Right cardiac atrium (tissue), 5 donors: ENCODE measurements at regions not wholly inside any gene's neighbourhood (a gene's known extent, or its start where the extent isn't known, plus 50 kb on each side); places are given as distances from the start of the nearest gene placed in this dataset.
"Not testable (repeated sequence)": the region's sequence is repeated elsewhere in the genome, so short reads cannot be mapped to it uniquely, and the experiment has no call there.

Experiments
- ATAC-seq, 2 donors: fragments of 200-7000 bp; cut with Tn5 transposase; one replicate each; pipeline versions ENCODE4 v1.8.0 to v1.9.1; 2020; ENCODE audit warnings: moderate library complexity in 2 of 2, mild to moderate bottlenecking in 1 of 2
- DNase-seq, 3 donors: peaks; one replicate each; pipeline ENCODE4 v3.0.0-alpha.2; 2020
- H3K27ac ChIP-seq: one replicate; pipeline ENCODE4 v1.5.1; 2013; ENCODE audit warnings: mild to moderate bottlenecking, low read length, control low read depth, moderate library complexity
- H3K27me3 ChIP-seq: one replicate; pipeline ENCODE4 v1.6.1; 2013; ENCODE audit not compliant: control insufficient read depth, insufficient read depth
- H3K4me1 ChIP-seq: one replicate; pipeline ENCODE4 v1.6.1; 2013; ENCODE audit warnings: low read length; ENCODE audit not compliant: control insufficient read depth, insufficient read depth
- H3K4me3 ChIP-seq: one replicate; pipeline ENCODE4 v1.5.1; 2013; ENCODE audit warnings: low read length, control low read depth
- H3K9me3 ChIP-seq: one replicate; pipeline ENCODE4 v1.6.1; 2013; ENCODE audit warnings: low read length; ENCODE audit not compliant: control insufficient read depth
- WGBS: extraction: QIAGEN DNeasy Blood & Tissue Kit; methylation state at CpG from one replicate; pipeline ENCODE4 v1.1.7; 2013; 5-methylcytosine and 5-hydroxymethylcytosine counted together
- intact Hi-C, 4 donors: fragments of 100-400 bp; cut with DNase I; formaldehyde crosslinking; loops; one replicate each; pipeline versions ENCODE4 v1.11.0 to v1.14.0; 2022 to 2023
- donor health status: healthy with polysubstance abuse.
- donor health status: DM: no; HTN: yes; CAD: no.
- donor health status: DM: no; HTN: no; CAD: no.
- donor health status: DM: no; HTN: yes; CAD: no; lungs with severe emphysema.
- donor health status: DM: yes; HTN: yes; CAD: no.

- Histone ChIP-seq H3K27ac (no peak overlapping the region), H3K4me3 (no peak overlapping the region), H3K4me1 (no peaks in the 10 kb centered on the region), H3K9me3 (no peaks in the 10 kb centered on the region), H3K27me3 (no peaks in the 10 kb centered on the region)
- 46% methylated on average over 1 of the region's 1 CpG for WGBS
- DNase-seq (no peak), ATAC-seq (no peak)
- intact Hi-C loops: no loop called here
Observed at GRCh38 chr2:75894170-75894569, 183.5 kb upstream of the GCFC2 start.

GRCh38 chr2:75892490-75892889, 181.8 kb upstream of the GCFC2 start:
- intact Hi-C loops: no loop called here
- Histone ChIP-seq H3K27me3 (no peaks in the 10 kb centered on the region), H3K27ac (no peak overlapping the region), H3K9me3 (no peaks in the 10 kb centered on the region), H3K4me1 (no peaks in the 10 kb centered on the region), H3K4me3 (no peak overlapping the region)
- 69% methylated on average over 2 of the region's 2 CpGs for WGBS
- no peak for ATAC-seq
- no peak for DNase-seq

- 78% methylated on average over 2 of the region's 2 CpGs for WGBS
- Histone ChIP-seq H3K4me1 (no peaks in the 10 kb centered on the region), H3K27me3 (no peaks in the 10 kb centered on the region), H3K9me3 (no peaks in the 10 kb centered on the region), H3K27ac (no peak overlapping the region), H3K4me3 (no peak overlapping the region)
- ATAC-seq: no peak
- DNase-seq: no peak
- intact Hi-C loops: no loop called here
Observed at GRCh38 chr2:75882530-75882929, 171.8 kb upstream of the GCFC2 start.

- H3K27me3 ChIP-seq, H3K27ac ChIP-seq, DNase-seq, intact Hi-C loops, H3K9me3 ChIP-seq, ATAC-seq, H3K4me1 ChIP-seq, H3K4me3 ChIP-seq: not testable (repeated sequence)
- WGBS: 86% methylated on average over 7 of the region's 7 CpGs
Observed at GRCh38 chr2:75875606-75876005, 164.9 kb upstream of the GCFC2 start.

- H3K9me3 ChIP-seq, H3K27me3 ChIP-seq, ATAC-seq, intact Hi-C loops, H3K27ac ChIP-seq, H3K4me1 ChIP-seq, DNase-seq, H3K4me3 ChIP-seq: not testable (repeated sequence)
- 93% methylated on average over 25 of the region's 25 CpGs for WGBS
Observed at GRCh38 chr2:75871762-75872614, 161.3 kb upstream of the GCFC2 start.

GRCh38 chr2:75870651-75871137, 160.0 kb upstream of the GCFC2 start:
- Histone ChIP-seq H3K27ac (no peak overlapping the region), H3K27me3 (no peaks in the 10 kb centered on the region), H3K4me1 (no peaks in the 10 kb centered on the region), H3K4me3 (no peak overlapping the region), H3K9me3 (no peaks in the 10 kb centered on the region)
- intact Hi-C loops: no loop called here
- DNase-seq: no peak
- WGBS: 65% methylated on average over 6 of the region's 6 CpGs
- ATAC-seq: no peak

GRCh38 chr2:75870133-75870532, 159.4 kb upstream of the GCFC2 start:
- 35% methylated on average over 4 of the region's 4 CpGs for WGBS
- DNase-seq (no peak), ATAC-seq (no peak)
- H3K27me3 ChIP-seq: no peaks in the 10 kb centered on the region
- H3K4me3 ChIP-seq: no peak overlapping the region
- H3K9me3 ChIP-seq: no peaks in the 10 kb centered on the region
- intact Hi-C loops: no loop called here
- no peak overlapping the region for H3K27ac ChIP-seq
- H3K4me1 ChIP-seq: no peaks in the 10 kb centered on the region

- H3K4me3 ChIP-seq: no peak overlapping the region
- WGBS: 76% methylated on average over 8 of the region's 8 CpGs
- no peaks in the 10 kb centered on the region for H3K9me3 ChIP-seq
- no peaks in the 10 kb centered on the region for H3K27me3 ChIP-seq
- no peak overlapping the region for H3K27ac ChIP-seq
- H3K4me1 ChIP-seq: no peaks in the 10 kb centered on the region
- no peak for DNase-seq
- ATAC-seq: no peak
- intact Hi-C loops: no loop called here
Observed at GRCh38 chr2:75865702-75866101, 155.0 kb upstream of the GCFC2 start.

- Histone ChIP-seq H3K27me3 (no peaks in the 10 kb centered on the region), H3K4me3 (no peak overlapping the region), H3K4me1 (no peaks in the 10 kb centered on the region), H3K27ac (no peak overlapping the region), H3K9me3 (no peaks in the 10 kb centered on the region)
- DNase-seq (no peak), ATAC-seq (no peak)
- WGBS: 67% methylated on average over 2 of the region's 2 CpGs
- intact Hi-C loops: no loop called here
Observed at GRCh38 chr2:75865083-75865482, 154.4 kb upstream of the GCFC2 start.

- ATAC-seq (no peak), DNase-seq (no peak)
- no peaks in the 10 kb centered on the region for H3K27me3 ChIP-seq
- H3K4me3 ChIP-seq: no peak overlapping the region
- H3K9me3 ChIP-seq: no peaks in the 10 kb centered on the region
- no peak overlapping the region for H3K27ac ChIP-seq
- WGBS: 73% methylated on average over 3 of the region's 3 CpGs
- no peaks in the 10 kb centered on the region for H3K4me1 ChIP-seq
- intact Hi-C loops: no loop called here
Observed at GRCh38 chr2:75862547-75862946, 151.8 kb upstream of the GCFC2 start.

GRCh38 chr2:75853436-75853835, 142.7 kb upstream of the GCFC2 start:
- Histone ChIP-seq H3K27me3 (no peaks in the 10 kb centered on the region), H3K4me1 (no peaks in the 10 kb centered on the region), H3K9me3 (no peaks in the 10 kb centered on the region), H3K27ac (no peak overlapping the region), H3K4me3 (no peak overlapping the region)
- ATAC-seq (no peak), DNase-seq (no peak)
- intact Hi-C loops: no loop called here

GRCh38 chr2:75852639-75853038, 141.9 kb upstream of the GCFC2 start:
- Histone ChIP-seq H3K4me3 (no peak overlapping the region), H3K27me3 (no peaks in the 10 kb centered on the region), H3K9me3 (no peaks in the 10 kb centered on the region), H3K27ac (no peak overlapping the region), H3K4me1 (no peaks in the 10 kb centered on the region)
- ATAC-seq: no peak
- 84% methylated on average over 2 of the region's 2 CpGs for WGBS
- intact Hi-C loops: no loop called here
- no peak for DNase-seq
